KMS-11 (cell line): ENCODE measurements at regions not wholly inside any gene's neighbourhood (a gene's known extent, or its start where the extent isn't known, plus 50 kb on each side); places are given as distances from the start of the nearest gene placed in this dataset.

Experiments used
- H2AFZ ChIP-seq: fragments of 200-600 bp; sonication (generic); 2 replicates; pipeline ENCODE4 v1.6.1; 2016; ENCODE audit warnings: antibody characterized with exemption, mixed run types, low read depth
- H3K27ac ChIP-seq: fragments of 200-600 bp; sonication (generic); 2 replicates; pipeline ENCODE4 v1.6.1; 2016; ENCODE audit warnings: mild to moderate bottlenecking, mixed run types
- H3K27me3 ChIP-seq: fragments of 200-600 bp; sonication (generic); 2 replicates; pipeline ENCODE4 v1.6.1; 2017; ENCODE audit warnings: mild to moderate bottlenecking, low read depth, mixed run types, moderate library complexity; ENCODE audit not compliant: insufficient read depth
- H3K36me3 ChIP-seq: fragments of 200-600 bp; sonication (generic); 2 replicates; pipeline ENCODE4 v1.6.1; 2017; ENCODE audit warnings: mild to moderate bottlenecking, mixed run types; ENCODE audit not compliant: insufficient read depth
- H3K4me1 ChIP-seq: fragments of 200-600 bp; sonication (generic); 2 replicates; pipeline ENCODE4 v1.6.1; 2016; ENCODE audit warnings: mild to moderate bottlenecking, low read depth, mixed run types; ENCODE audit not compliant: poor library complexity, severe bottlenecking
- H3K4me2 ChIP-seq: fragments of 200-600 bp; sonication (generic); 2 replicates; pipeline ENCODE4 v1.7.0; 2016; ENCODE audit warnings: mild to moderate bottlenecking, mixed run types
- H3K4me3 ChIP-seq: fragments of 200-600 bp; sonication (generic); IDR thresholded peaks from 2 replicates; pipeline ENCODE4 v1.6.1; 2017; ENCODE audit warnings: low read depth, low read length, mixed read lengths; ENCODE audit not compliant: insufficient read depth
- H3K79me2 ChIP-seq: fragments of 200-600 bp; sonication (generic); 2 replicates; pipeline ENCODE4 v1.6.1; 2016; ENCODE audit warnings: low read depth, mixed run types; ENCODE audit not compliant: insufficient read depth
- H3K9ac ChIP-seq: fragments of 200-600 bp; sonication (generic); 2 replicates; pipeline ENCODE4 v1.6.1; 2016; ENCODE audit warnings: mild to moderate bottlenecking, mixed run types
- H4K20me1 ChIP-seq: fragments of 200-600 bp; sonication (generic); 2 replicates; pipeline ENCODE4 v1.6.1; 2016; ENCODE audit warnings: mild to moderate bottlenecking, mixed run types; ENCODE audit not compliant: insufficient read depth
- CTCF ChIP-seq: fragments of 200-600 bp; sonication (generic); conservative IDR thresholded peaks from 2 replicates; pipeline ENCODE4 v1.6.1; 2017; ENCODE audit warnings: low read depth, mild to moderate bottlenecking, antibody characterized with exemption, low read length, moderate library complexity, mixed read lengths

- no peaks in the 10 kb centered on the region for H4K20me1 ChIP-seq
- H3K4me3 ChIP-seq = no peak overlapping the region
- no peak for TF ChIP-seq CTCF
- H3K27ac ChIP-seq = no peak overlapping the region
- H3K4me1 ChIP-seq = no peaks in the 10 kb centered on the region
- no peak overlapping the region for H3K9ac ChIP-seq
- no peaks in the 10 kb centered on the region for H3K36me3 ChIP-seq
- H3K27me3 ChIP-seq = no peaks in the 10 kb centered on the region
- H2AFZ ChIP-seq = no peak overlapping the region
- no peak overlapping the region for H3K4me2 ChIP-seq
- H3K79me2 ChIP-seq = no peaks in the 10 kb centered on the region
Measured at GRCh38 chr6:47098570-47098993, 56.5 kb upstream of the ADGRF1 start.

GRCh38 chr6:47097092-47097945, 55.2 kb upstream of the ADGRF1 start:
- H3K27ac ChIP-seq = no peak overlapping the region
- no peak overlapping the region for H3K4me2 ChIP-seq
- H4K20me1 ChIP-seq = no peaks in the 10 kb centered on the region
- no peak overlapping the region for H2AFZ ChIP-seq
- H3K79me2 ChIP-seq = no peaks in the 10 kb centered on the region
- H3K36me3 ChIP-seq = no peaks in the 10 kb centered on the region
- H3K4me3 ChIP-seq = no peak overlapping the region
- peak; percentile 77 for TF ChIP-seq CTCF
- no peaks in the 10 kb centered on the region for H3K4me1 ChIP-seq
- H3K9ac ChIP-seq = no peak overlapping the region
- no peaks in the 10 kb centered on the region for H3K27me3 ChIP-seq

GRCh38 chr6:47096211-47096895, 54.2 kb upstream of the ADGRF1 start:
- H2AFZ ChIP-seq = no peak overlapping the region
- no peak overlapping the region for H3K27ac ChIP-seq

More at GRCh38 chr6:47096211-47096895, 54.2 kb upstream of the ADGRF1 start:
- no peaks in the 10 kb centered on the region for H3K36me3 ChIP-seq
- H3K9ac ChIP-seq = no peak overlapping the region
- no peak for TF ChIP-seq CTCF
- no peaks in the 10 kb centered on the region for H3K27me3 ChIP-seq
- no peak overlapping the region for H3K4me2 ChIP-seq
- H4K20me1 ChIP-seq = no peaks in the 10 kb centered on the region
- no peaks in the 10 kb centered on the region for H3K79me2 ChIP-seq
- no peaks in the 10 kb centered on the region for H3K4me1 ChIP-seq
- H3K4me3 ChIP-seq = no peak overlapping the region
